ENCODE measurements at regions not wholly inside any gene's neighbourhood (a gene's known extent, or its start where the extent isn't known, plus 50 kb on each side); places are given as distances from the start of the nearest gene placed in this dataset.

- no peak overlapping the region for H3K27ac ChIP-seq
- no peak for TF ChIP-seq CTCF (conservative IDR thresholded peaks at IDR 0.05; ENCODE audit: low read depth, low read length)
- no peaks in the 10 kb centered on the region for H3K36me3 ChIP-seq (ENCODE audit: insufficient read depth)
- H3K4me3 ChIP-seq (IDR thresholded peaks at IDR 0.05; ENCODE audit: insufficient read depth, low read depth, low read length) = no peak overlapping the region
- H2AFZ ChIP-seq (ENCODE audit: low read depth) = no peak overlapping the region
- no peaks in the 10 kb centered on the region for H3K79me2 ChIP-seq (ENCODE audit: insufficient read depth, low read depth)
- no peaks in the 10 kb centered on the region for H3K27me3 ChIP-seq (ENCODE audit: insufficient read depth, low read depth)
- no peak overlapping the region for H3K9ac ChIP-seq
- no peaks in the 10 kb centered on the region for H3K4me1 ChIP-seq (ENCODE audit: low read depth, poor library complexity, severe bottlenecking)
- H3K4me2 ChIP-seq = no peak overlapping the region
- no peaks in the 10 kb centered on the region for H4K20me1 ChIP-seq (ENCODE audit: insufficient read depth)
Observed at GRCh38 chr3:159209459-159209858, 407.6 kb downstream of the MFSD1 start.

- no peak overlapping the region for H3K9ac ChIP-seq
- no peak overlapping the region for H3K4me3 ChIP-seq (IDR thresholded peaks at IDR 0.05; ENCODE audit: insufficient read depth, low read depth, low read length)
- no peaks in the 10 kb centered on the region for H3K36me3 ChIP-seq (ENCODE audit: insufficient read depth)
- H3K4me1 ChIP-seq (ENCODE audit: low read depth, poor library complexity, severe bottlenecking) = no peaks in the 10 kb centered on the region
- H4K20me1 ChIP-seq (ENCODE audit: insufficient read depth) = no peaks in the 10 kb centered on the region
- no peaks in the 10 kb centered on the region for H3K79me2 ChIP-seq (ENCODE audit: insufficient read depth, low read depth)
- no peak for TF ChIP-seq CTCF (conservative IDR thresholded peaks at IDR 0.05; ENCODE audit: low read depth, low read length)
- no peak overlapping the region for H3K27ac ChIP-seq
- H3K4me2 ChIP-seq = no peak overlapping the region
- no peak overlapping the region for H2AFZ ChIP-seq (ENCODE audit: low read depth)
- H3K27me3 ChIP-seq (ENCODE audit: insufficient read depth, low read depth) = no peaks in the 10 kb centered on the region
Observed at GRCh38 chr3:159210336-159210735, 408.5 kb downstream of the MFSD1 start.

GRCh38 chr3:159216311-159216710 is 414.5 kb downstream of the MFSD1 start:
- H3K36me3 ChIP-seq (ENCODE audit: insufficient read depth) = no peaks in the 10 kb centered on the region
- no peaks in the 10 kb centered on the region for H3K4me1 ChIP-seq (ENCODE audit: low read depth, poor library complexity, severe bottlenecking)
- no peak overlapping the region for H3K4me3 ChIP-seq (IDR thresholded peaks at IDR 0.05; ENCODE audit: insufficient read depth, low read depth, low read length)
- no peak overlapping the region for H3K27ac ChIP-seq
- no peak for TF ChIP-seq CTCF (conservative IDR thresholded peaks at IDR 0.05; ENCODE audit: low read depth, low read length)
- H4K20me1 ChIP-seq (ENCODE audit: insufficient read depth) = no peaks in the 10 kb centered on the region
- no peaks in the 10 kb centered on the region for H3K79me2 ChIP-seq (ENCODE audit: insufficient read depth, low read depth)
- no peak overlapping the region for H3K4me2 ChIP-seq
- H2AFZ ChIP-seq (ENCODE audit: low read depth) = no peak overlapping the region
- no peaks in the 10 kb centered on the region for H3K27me3 ChIP-seq (ENCODE audit: insufficient read depth, low read depth)
- no peak overlapping the region for H3K9ac ChIP-seq

- H3K4me1 ChIP-seq (ENCODE audit: low read depth, poor library complexity, severe bottlenecking) = no peaks in the 10 kb centered on the region
- H3K9ac ChIP-seq = no peak overlapping the region
- no peak overlapping the region for H3K4me2 ChIP-seq
- H3K27ac ChIP-seq = no peak overlapping the region
- H2AFZ ChIP-seq (ENCODE audit: low read depth) = no peak overlapping the region
- no peaks in the 10 kb centered on the region for H4K20me1 ChIP-seq (ENCODE audit: insufficient read depth)
- H3K27me3 ChIP-seq (ENCODE audit: insufficient read depth, low read depth) = no peaks in the 10 kb centered on the region
- no peak overlapping the region for H3K4me3 ChIP-seq (IDR thresholded peaks at IDR 0.05; ENCODE audit: insufficient read depth, low read depth, low read length)
- no peak for TF ChIP-seq CTCF (conservative IDR thresholded peaks at IDR 0.05; ENCODE audit: low read depth, low read length)
- no peaks in the 10 kb centered on the region for H3K36me3 ChIP-seq (ENCODE audit: insufficient read depth)
- H3K79me2 ChIP-seq (ENCODE audit: insufficient read depth, low read depth) = no peaks in the 10 kb centered on the region
Observed at GRCh38 chr3:159219231-159219630, 417.4 kb downstream of the MFSD1 start.

- no peaks in the 10 kb centered on the region for H3K27me3 ChIP-seq (ENCODE audit: insufficient read depth, low read depth)
- H3K4me2 ChIP-seq = no peak overlapping the region
- H4K20me1 ChIP-seq (ENCODE audit: insufficient read depth) = no peaks in the 10 kb centered on the region
- no peaks in the 10 kb centered on the region for H3K4me1 ChIP-seq (ENCODE audit: low read depth, poor library complexity, severe bottlenecking)
- no peaks in the 10 kb centered on the region for H3K36me3 ChIP-seq (ENCODE audit: insufficient read depth)
- H3K4me3 ChIP-seq (IDR thresholded peaks at IDR 0.05; ENCODE audit: insufficient read depth, low read depth, low read length) = no peak overlapping the region
- no peak overlapping the region for H3K9ac ChIP-seq
- no peak overlapping the region for H3K27ac ChIP-seq
- H3K79me2 ChIP-seq (ENCODE audit: insufficient read depth, low read depth) = no peaks in the 10 kb centered on the region
- H2AFZ ChIP-seq (ENCODE audit: low read depth) = no peak overlapping the region
- TF ChIP-seq CTCF (conservative IDR thresholded peaks at IDR 0.05; ENCODE audit: low read depth, low read length) = no peak
Observed at GRCh38 chr3:159221335-159221734, 419.5 kb downstream of the MFSD1 start.

Measured in KMS-11 (cell line).